Mesenchymal stem cell (in vitro differentiated cells and primary cell): ENCODE measurements at regions not wholly inside any gene's neighbourhood (a gene's known extent, or its start where the extent isn't known, plus 50 kb on each side); places are given as distances from the start of the nearest gene placed in this dataset.

Source experiments
- DNase-seq: peaks from one replicate; pipeline ENCODE4 v3.0.0-alpha.2; 2013
- H2AFZ ChIP-seq: one replicate; pipeline ENCODE4 v1.6.1; 2013; ENCODE audit warnings: low read depth, mild to moderate bottlenecking, control low read depth, inconsistent platforms, low read length, moderate library complexity
- H2AK5ac ChIP-seq: 2 replicates; pipeline ENCODE4 v1.6.1; 2013; ENCODE audit warnings: low read length, moderate library complexity, mild to moderate bottlenecking, inconsistent platforms; ENCODE audit not compliant: severe bottlenecking
- H2BK120ac ChIP-seq: one replicate; pipeline ENCODE4 v1.6.1; 2013; ENCODE audit warnings: low read depth, mild to moderate bottlenecking, inconsistent platforms, low read length, moderate library complexity
- H2BK12ac ChIP-seq, 2 experiments: one replicate each; pipeline ENCODE4 v1.6.1; 2013; ENCODE audit warnings: inconsistent platforms in 2 of 2, low read length in 2 of 2, mild to moderate bottlenecking in 2 of 2, moderate library complexity in 2 of 2, control low read depth in 1 of 2
- H2BK15ac ChIP-seq: one replicate; pipeline ENCODE4 v1.6.1; 2013; ENCODE audit warnings: mild to moderate bottlenecking, low read depth, inconsistent platforms; ENCODE audit not compliant: poor library complexity, severe bottlenecking
- H2BK5ac ChIP-seq: 2 replicates; pipeline ENCODE4 v1.6.1; 2013; ENCODE audit warnings: low read depth, mild to moderate bottlenecking, low read length, control low read depth, inconsistent platforms; ENCODE audit not compliant: poor library complexity, severe bottlenecking
- H3K14ac ChIP-seq, 2 experiments: one replicate each; pipeline ENCODE4 v1.6.1; 2013; ENCODE audit warnings: inconsistent platforms in 2 of 2, low read length in 2 of 2, control low read depth in 1 of 2, mild to moderate bottlenecking in 1 of 2, moderate library complexity in 1 of 2
- H3K18ac ChIP-seq, 2 experiments: one replicate each; pipeline ENCODE4 v1.6.1; 2013; ENCODE audit warnings: inconsistent platforms in 2 of 2, low read length in 2 of 2, control low read depth in 1 of 2, low read depth in 1 of 2, mild to moderate bottlenecking in 1 of 2
- H3K23ac ChIP-seq, 2 experiments: one replicate each; pipeline ENCODE4 v1.6.1; 2013; ENCODE audit warnings: inconsistent platforms in 2 of 2, low read length in 2 of 2, mild to moderate bottlenecking in 2 of 2, moderate library complexity in 2 of 2, control low read depth in 1 of 2
- H3K27ac ChIP-seq: 2 replicates; pipeline ENCODE4 v1.5.1; 2013; ENCODE audit warnings: mild to moderate bottlenecking, moderate library complexity, low read length, control low read depth, inconsistent platforms; ENCODE audit not compliant: poor library complexity, severe bottlenecking
- H3K27me3 ChIP-seq, 2 experiments: 2 replicates each; pipeline versions ENCODE4 v1.6.1 to v1.7.0; 2013; ENCODE audit warnings: low read length in 2 of 2, mild to moderate bottlenecking in 2 of 2, moderate library complexity in 2 of 2, control low read depth in 1 of 2, inconsistent platforms in 1 of 2; ENCODE audit not compliant: control insufficient read depth in 1 of 2, insufficient read depth in 1 of 2
- H3K36me3 ChIP-seq, 2 experiments: 2 replicates each; pipeline versions ENCODE4 v1.6.1 to v1.7.0; 2013; ENCODE audit warnings: low read length in 2 of 2, control low read depth in 1 of 2, inconsistent platforms in 1 of 2, low read depth in 1 of 2, mild to moderate bottlenecking in 1 of 2; ENCODE audit not compliant: insufficient read depth in 2 of 2, control insufficient read depth in 1 of 2
- H3K4ac ChIP-seq, 2 experiments: one replicate each; pipeline ENCODE4 v1.6.1; 2013; ENCODE audit warnings: inconsistent platforms in 2 of 2, low read length in 2 of 2, mild to moderate bottlenecking in 2 of 2, moderate library complexity in 2 of 2, control low read depth in 1 of 2, low read depth in 1 of 2
- H3K4me1 ChIP-seq: 2 replicates; pipeline ENCODE4 v1.6.1; 2013; ENCODE audit warnings: low read depth, low read length, control low read depth; ENCODE audit not compliant: control insufficient read depth, insufficient read depth
- H3K4me2 ChIP-seq: 2 replicates; pipeline ENCODE4 v1.6.1; 2013; ENCODE audit warnings: low read length, mild to moderate bottlenecking, inconsistent platforms; ENCODE audit not compliant: poor library complexity, severe bottlenecking
- H3K4me3 ChIP-seq, 2 experiments: 2 replicates each; pipeline versions ENCODE4 v1.5.1 to v1.7.0; 2013; ENCODE audit warnings: low read length in 2 of 2, mild to moderate bottlenecking in 2 of 2, control low read depth in 1 of 2, low read depth in 1 of 2; ENCODE audit not compliant: insufficient read depth in 1 of 2
- H3K79me1 ChIP-seq: replicated peaks from 2 replicates; pipeline ENCODE4 v1.6.1; 2013; ENCODE audit warnings: mild to moderate bottlenecking, control low read depth, low read length, inconsistent platforms; ENCODE audit not compliant: poor library complexity, severe bottlenecking
- H3K9ac ChIP-seq: 2 replicates; pipeline ENCODE4 v1.7.0; 2013; ENCODE audit warnings: mild to moderate bottlenecking, low read length, moderate library complexity
- H3K9me3 ChIP-seq: 2 replicates; pipeline ENCODE4 v1.7.0; 2013; ENCODE audit warnings: mild to moderate bottlenecking, low read length; ENCODE audit not compliant: control insufficient read depth
- H4K8ac ChIP-seq: one replicate; pipeline ENCODE4 v1.6.1; 2013; ENCODE audit warnings: inconsistent platforms, mild to moderate bottlenecking, low read length, moderate library complexity
- H4K91ac ChIP-seq: one replicate; pipeline ENCODE4 v1.6.1; 2013; ENCODE audit warnings: mild to moderate bottlenecking, low read length, inconsistent platforms
- WGBS: methylation state at CpG from one replicate; pipeline ENCODE4 v1.1.7; 2013; ENCODE audit warnings: mixed read lengths; 5-methylcytosine and 5-hydroxymethylcytosine counted together

DNA sequence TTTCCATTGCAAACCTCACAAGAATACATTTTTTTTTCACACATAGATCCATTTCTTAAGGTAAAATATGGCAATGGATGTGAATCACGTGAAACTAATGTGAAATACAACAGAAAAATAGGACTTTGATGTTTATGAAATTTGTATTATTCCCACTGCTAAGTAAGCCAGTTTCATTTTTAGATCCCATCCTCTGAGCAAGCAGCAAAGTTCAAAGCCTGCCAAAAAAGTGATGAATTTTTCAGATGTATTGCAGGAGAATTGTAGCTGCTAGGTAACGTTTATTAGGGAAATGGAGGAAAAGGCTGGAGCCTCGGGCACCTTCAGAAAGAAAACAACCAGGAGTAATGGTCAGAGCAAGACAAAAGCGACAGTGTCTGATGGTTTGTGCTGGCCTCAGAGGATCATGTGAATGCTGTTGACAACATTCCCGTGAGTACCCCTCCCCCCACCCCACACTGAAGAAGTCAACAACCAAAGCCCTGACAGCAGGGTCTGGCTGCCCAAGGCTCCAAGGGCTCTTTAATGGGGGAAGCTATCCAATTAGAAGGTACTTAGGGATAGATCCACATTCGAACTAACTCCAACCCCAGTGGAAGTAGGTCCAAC is 95.5 kb downstream of the OXGR1 start:
- no peak overlapping the region for H3K4me3 ChIP-seq
- no peak overlapping the region for H4K8ac ChIP-seq
- H3K27me3 ChIP-seq, result no peaks in the 10 kb centered on the region
- H3K9ac ChIP-seq, result peak overlapping the region; percentile 32
- H2AK5ac ChIP-seq, result no peak overlapping the region
- no peak overlapping the region for H2BK120ac ChIP-seq
- H3K9me3 ChIP-seq, result peaks cover 14% of the 10 kb centered on the region
- DNase-seq, result no peak
- H3K4me2 ChIP-seq, result no peak overlapping the region
- H3K23ac ChIP-seq, result no peak overlapping the region
- no peaks in the 10 kb centered on the region for H3K79me1 ChIP-seq
- H2AFZ ChIP-seq, result no peak overlapping the region
- no peaks in the 10 kb centered on the region for H3K36me3 ChIP-seq
- no peaks in the 10 kb centered on the region for H3K4me1 ChIP-seq
- no peak overlapping the region for H2BK12ac ChIP-seq
- H3K18ac ChIP-seq, result no peak overlapping the region
- H4K91ac ChIP-seq, result no peak overlapping the region
- 71% methylated on average over 4 of the region's 6 CpGs for WGBS
- H3K27ac ChIP-seq, result no peak overlapping the region
- H3K14ac ChIP-seq, result no peak overlapping the region
- H3K4ac ChIP-seq, result no peak overlapping the region
- no peak overlapping the region for H2BK15ac ChIP-seq
- H2BK5ac ChIP-seq, result no peak overlapping the region

DNA sequence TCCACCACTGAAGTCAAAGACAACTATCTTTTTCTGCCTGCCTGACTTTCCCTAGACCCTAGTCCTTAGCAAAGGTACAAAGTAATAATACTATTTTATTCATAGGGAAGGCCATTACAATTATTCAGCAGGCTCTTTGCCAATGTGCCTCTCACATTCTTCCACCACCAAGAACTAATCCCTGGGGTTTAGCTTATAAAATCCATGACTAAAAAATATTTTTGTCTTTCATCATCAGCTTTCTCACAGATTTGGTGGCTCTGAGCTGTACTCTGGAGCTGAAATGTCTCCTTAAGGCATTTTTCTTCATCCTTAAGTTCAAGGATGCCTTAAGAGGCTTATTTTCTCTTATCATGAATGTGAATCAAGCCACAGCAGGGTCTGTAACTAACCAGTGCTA is 96.1 kb downstream of the OXGR1 start:
- no peak overlapping the region for H4K8ac ChIP-seq
- no peak overlapping the region for H2BK5ac ChIP-seq
- no peaks in the 10 kb centered on the region for H3K79me1 ChIP-seq
- H3K4me1 ChIP-seq, result no peaks in the 10 kb centered on the region
- H4K91ac ChIP-seq, result no peak overlapping the region
- no peak overlapping the region for H2AFZ ChIP-seq
- no peak overlapping the region for H3K4me2 ChIP-seq
- H3K9me3 ChIP-seq, result peaks cover 14% of the 10 kb centered on the region
- H2BK120ac ChIP-seq, result no peak overlapping the region
- H3K18ac ChIP-seq, result no peak overlapping the region
- H3K9ac ChIP-seq, result peak overlapping the region; percentile 32
- H2BK12ac ChIP-seq, result no peak overlapping the region
- no peak overlapping the region for H3K23ac ChIP-seq
- H3K27ac ChIP-seq, result no peak overlapping the region
- DNase-seq, result peak; percentile 11
- no peaks in the 10 kb centered on the region for H3K36me3 ChIP-seq
- H3K4me3 ChIP-seq, result no peak overlapping the region
- H2AK5ac ChIP-seq, result no peak overlapping the region
- no peak overlapping the region for H2BK15ac ChIP-seq
- no peak overlapping the region for H3K4ac ChIP-seq
- no peaks in the 10 kb centered on the region for H3K27me3 ChIP-seq
- no peak overlapping the region for H3K14ac ChIP-seq
